ENCODE measurements at regions not wholly inside any gene's neighbourhood (a gene's known extent, or its start where the extent isn't known, plus 50 kb on each side); places are given as distances from the start of the nearest gene placed in this dataset.
A peak's percentile ranks its signal among the peaks of the same experiment; 100 is the strongest.
"Not testable (repeated sequence)": the region's sequence is repeated elsewhere in the genome, so short reads cannot be mapped to it uniquely, and the experiment has no call there.

DNA sequence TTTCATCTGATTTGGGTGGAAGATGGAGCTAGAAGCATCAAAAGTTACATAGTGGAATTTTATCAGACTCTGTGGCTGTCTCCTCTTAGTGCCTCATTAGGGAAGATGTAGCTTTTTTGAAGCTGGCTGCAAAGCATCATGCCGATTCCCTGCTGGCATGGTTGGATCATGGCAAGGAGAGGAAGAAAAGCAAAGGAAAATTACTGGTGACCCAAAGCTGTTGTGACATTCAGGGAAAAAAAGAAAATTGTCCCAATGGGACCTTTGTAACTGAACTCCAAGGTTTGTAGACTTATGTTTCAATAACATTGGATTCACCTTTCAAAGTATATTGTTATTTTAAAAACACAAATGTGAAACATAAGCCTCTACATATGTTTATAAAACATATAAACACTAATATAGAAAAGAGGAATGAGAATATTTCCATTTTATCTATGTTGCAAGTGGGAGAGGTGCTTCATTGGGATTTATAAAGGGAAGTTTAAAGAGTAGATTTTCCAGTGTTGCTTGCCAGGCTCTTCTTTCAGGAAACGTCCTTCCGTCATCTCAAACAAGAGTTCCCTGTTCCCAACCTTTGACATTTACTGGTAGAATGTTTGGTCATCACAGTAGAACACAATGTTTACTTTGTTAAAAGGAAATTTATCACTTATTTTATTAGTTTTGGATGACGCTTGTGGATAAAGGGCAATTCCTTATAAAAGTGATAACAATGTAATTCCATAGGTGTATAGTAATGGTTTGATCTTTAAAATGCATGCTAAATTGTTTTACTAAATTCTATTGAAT lies 190.1 kb upstream of the GPRIN3 start:
- H3K27me3 ChIP-seq, result no peaks in the 10 kb centered on the region
- H3K4me2 ChIP-seq, result no peak overlapping the region
- H4K20me1 ChIP-seq, result no peaks in the 10 kb centered on the region
- H3K4me3 ChIP-seq, result no peak overlapping the region
- no peaks in the 10 kb centered on the region for H3K36me3 ChIP-seq
- H3K9me3 ChIP-seq (replicated peaks in 1 of 11), result no peaks in the 10 kb centered on the region
- H3K4me1 ChIP-seq, result peaks cover 0 to 4% (median 0%) of the 10 kb centered on the region in 10 experiments; a peak in 3 of 20 replicates
- no peak overlapping the region for H3K9ac ChIP-seq
- TF ChIP-seq Cebpa-rat (IDR thresholded peaks at IDR 0.05), result no peak
- H3K27ac ChIP-seq, result no peak overlapping the region

DNA sequence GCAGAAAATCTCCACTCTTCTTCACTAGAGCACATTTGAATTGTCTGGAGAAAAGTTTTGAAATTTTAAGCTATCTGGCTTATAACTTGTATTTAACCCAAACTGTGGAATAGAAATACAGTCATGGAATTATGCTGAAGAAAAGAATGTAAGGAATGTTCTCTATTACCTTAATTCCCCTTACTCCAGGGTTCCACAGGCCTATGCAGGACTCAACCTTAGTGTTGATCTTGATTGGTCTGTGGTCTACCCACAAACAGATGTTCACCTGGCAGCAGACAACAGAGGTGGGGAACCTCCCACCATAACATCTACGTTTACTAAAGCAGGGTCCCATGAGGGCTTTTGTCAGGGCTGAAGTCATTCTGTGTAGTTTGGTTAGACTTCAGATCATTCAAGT lies 189.3 kb upstream of the GPRIN3 start:
- Histone ChIP-seq H3K9me3 (replicated peaks in 1 of 11) (no peaks in the 10 kb centered on the region), H3K4me3 (no peak overlapping the region), H4K20me1 (no peaks in the 10 kb centered on the region), H3K27ac (no peak overlapping the region), H3K27me3 (no peaks in the 10 kb centered on the region), H3K9ac (no peak overlapping the region), H3K4me1 (peaks cover 0 to 7% (median 0%) of the 10 kb centered on the region in 10 experiments; a peak in 3 of 20 replicates), H3K4me2 (no peak overlapping the region), H3K36me3 (no peaks in the 10 kb centered on the region)
- no peak for TF ChIP-seq Cebpa-rat (IDR thresholded peaks at IDR 0.05)

DNA sequence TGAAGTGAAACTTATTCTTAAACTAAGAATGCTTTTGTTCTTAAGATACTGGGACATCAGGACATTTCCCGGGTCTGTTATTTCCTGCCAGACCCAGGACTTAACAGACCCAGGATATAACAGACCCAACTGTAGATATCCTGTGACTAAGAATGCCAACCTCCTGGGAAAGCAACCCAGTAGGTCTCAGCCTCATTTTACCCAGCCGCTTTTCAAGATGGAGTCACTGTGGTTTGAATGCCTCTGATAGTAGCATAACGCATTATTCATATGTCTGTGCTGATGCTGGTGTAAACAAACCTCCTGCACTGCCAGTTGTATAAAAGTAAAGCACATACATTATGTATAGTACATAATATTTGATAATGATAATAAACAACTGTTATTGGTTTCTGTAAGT lies 185.8 kb upstream of the GPRIN3 start:
- H3K4me2 ChIP-seq, result no peak overlapping the region
- H3K27ac ChIP-seq, result no peak overlapping the region
- H3K4me3 ChIP-seq, result no peak overlapping the region
- H3K9ac ChIP-seq, result no peak overlapping the region
- TF ChIP-seq Cebpa-rat (IDR thresholded peaks at IDR 0.05), result no peak
- H3K27me3 ChIP-seq, result no peaks in the 10 kb centered on the region
- H3K36me3 ChIP-seq, result no peaks in the 10 kb centered on the region
- peaks cover 0 to 7% (median 0%) of the 10 kb centered on the region in 10 experiments; a peak in 3 of 20 replicates for H3K4me1 ChIP-seq
- H4K20me1 ChIP-seq, result no peaks in the 10 kb centered on the region
- peaks cover 0 to 12% (median 5%) of the 10 kb centered on the region in 11 experiments; a peak in 11 of 22 replicates for H3K9me3 ChIP-seq (replicated peaks in 1 of 11)

DNA sequence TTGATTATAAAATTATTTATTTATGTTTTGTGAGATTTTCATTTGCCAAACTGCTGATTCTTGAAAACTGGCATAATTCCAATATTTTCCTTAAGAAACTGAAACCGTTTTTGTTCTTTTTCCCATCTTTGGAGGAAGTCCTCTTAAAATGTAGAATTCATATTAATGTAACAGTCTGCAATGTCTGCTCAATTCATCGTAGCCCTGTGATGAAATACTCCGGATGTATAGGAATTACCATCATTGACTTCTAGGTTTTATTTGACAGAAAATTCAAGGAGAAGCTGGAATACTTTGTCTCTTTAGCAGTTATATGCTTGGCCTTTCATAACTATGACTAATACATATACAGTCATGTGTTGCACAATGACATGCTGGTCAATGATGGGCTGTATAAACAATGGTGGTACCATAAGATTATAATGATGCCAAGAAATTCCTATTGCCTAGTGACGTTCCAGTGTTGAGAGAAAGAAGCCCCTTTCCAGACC lies 185.0 kb upstream of the GPRIN3 start:
- TF ChIP-seq Cebpa-rat (IDR thresholded peaks at IDR 0.05), result no peak
- Histone ChIP-seq H3K36me3 (no peaks in the 10 kb centered on the region), H3K4me1 (peaks cover 0 to 7% (median 0%) of the 10 kb centered on the region in 10 experiments; a peak in 3 of 20 replicates), H3K9me3 (replicated peaks in 1 of 11) (peaks cover 0 to 12% (median 5%) of the 10 kb centered on the region in 11 experiments; a peak in 11 of 22 replicates), H3K27ac (no peak overlapping the region), H3K27me3 (no peaks in the 10 kb centered on the region), H4K20me1 (no peaks in the 10 kb centered on the region), H3K9ac (no peak overlapping the region), H3K4me3 (no peak overlapping the region), H3K4me2 (0 out of 22 replicates have a peak overlapping the region, but pooled peaks of 1 of the 11 experiments have one; percentile 22)

DNA sequence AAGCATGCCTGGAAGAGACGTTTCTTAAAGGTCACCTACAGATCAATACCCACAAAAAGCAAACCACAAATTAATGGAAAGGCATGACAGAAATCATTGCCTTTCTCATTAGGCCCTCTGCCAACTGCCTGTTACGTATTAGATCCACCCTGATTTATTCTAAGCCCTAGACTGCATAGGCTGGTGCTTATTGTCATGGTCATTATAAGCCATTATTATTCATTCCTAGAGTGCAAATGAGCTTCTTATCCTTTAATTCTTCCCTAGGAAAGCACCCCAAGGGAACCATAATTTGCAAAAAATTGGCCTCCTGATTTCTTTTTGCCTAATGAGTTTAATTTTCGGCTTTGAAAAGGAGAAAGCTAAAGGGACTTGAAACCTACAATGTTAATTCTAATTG lies 184.2 kb upstream of the GPRIN3 start:
- H3K4me3 ChIP-seq, result no peak overlapping the region
- no peak overlapping the region for H3K4me2 ChIP-seq
- no peaks in the 10 kb centered on the region for H3K27me3 ChIP-seq
- H3K36me3 ChIP-seq, result no peaks in the 10 kb centered on the region
- peaks cover 0 to 12% (median 5%) of the 10 kb centered on the region in 11 experiments; a peak in 11 of 22 replicates for H3K9me3 ChIP-seq (replicated peaks in 1 of 11)
- H3K9ac ChIP-seq, result no peak overlapping the region
- H4K20me1 ChIP-seq, result no peaks in the 10 kb centered on the region
- TF ChIP-seq Cebpa-rat (IDR thresholded peaks at IDR 0.05), result no peak
- peaks cover 0 to 7% (median 0%) of the 10 kb centered on the region in 10 experiments; a peak in 3 of 20 replicates for H3K4me1 ChIP-seq
- H3K27ac ChIP-seq, result no peak overlapping the region

DNA sequence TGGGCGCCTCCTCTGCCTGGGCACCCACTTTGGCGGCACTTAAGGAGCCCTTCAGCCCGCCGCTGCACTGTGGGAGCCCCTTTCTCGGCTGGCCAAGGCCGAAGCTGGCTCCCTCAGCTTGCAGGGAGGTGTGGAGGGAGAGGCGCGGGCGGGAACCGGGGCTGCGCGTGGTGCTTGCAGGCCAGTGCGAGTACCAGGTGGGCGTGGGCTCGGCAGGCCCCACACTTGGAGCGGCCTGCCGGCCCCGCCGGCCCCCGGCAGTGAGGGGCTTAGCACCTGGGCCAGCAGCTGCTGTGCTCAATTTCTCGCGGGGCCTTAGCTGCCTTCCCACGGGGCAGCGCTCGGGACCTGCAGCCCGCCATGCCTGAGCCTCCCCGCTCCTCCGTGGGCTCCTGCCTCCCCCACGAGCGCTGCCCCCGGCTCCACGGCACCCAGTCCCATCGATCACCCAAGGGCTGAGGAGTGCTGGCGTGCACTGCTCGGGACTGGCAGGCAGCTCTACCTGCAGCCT lies 182.4 kb upstream of the GPRIN3 start:
- not testable (repeated sequence) for H3K27me3 ChIP-seq, H3K4me3 ChIP-seq, H3K4me2 ChIP-seq, H3K36me3 ChIP-seq, H3K9ac ChIP-seq, H4K20me1 ChIP-seq, H3K27ac ChIP-seq, H3K4me1 ChIP-seq
- H3K9me3 ChIP-seq (replicated peaks in 1 of 11), result peaks cover 0 to 12% (median 5%) of the 10 kb centered on the region in 11 experiments; a peak in 11 of 22 replicates

DNA sequence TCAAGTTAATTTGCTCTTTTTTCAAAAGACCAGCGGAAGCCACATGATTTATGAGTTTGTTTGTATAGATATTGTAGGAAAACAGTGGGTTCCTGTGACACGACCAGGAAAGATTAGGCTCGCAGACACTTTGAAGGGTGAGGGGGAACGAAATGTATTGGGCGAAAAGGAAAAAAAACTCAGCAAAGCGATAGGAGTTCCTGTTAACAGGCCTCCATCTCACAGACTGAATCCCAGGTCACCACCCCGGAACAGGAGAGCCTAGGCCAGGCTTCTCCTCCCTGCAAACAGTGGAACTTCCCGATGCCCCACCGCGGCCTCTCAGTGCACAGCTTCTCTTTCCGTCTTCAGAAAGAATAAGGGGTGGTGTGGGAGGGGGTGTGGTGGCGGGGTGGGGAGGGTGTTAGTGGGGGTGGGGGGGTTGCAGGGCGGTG lies 181.8 kb upstream of the GPRIN3 start:
- H3K4me3 ChIP-seq, result no peak overlapping the region
- H4K20me1 ChIP-seq, result no peaks in the 10 kb centered on the region

DNA sequence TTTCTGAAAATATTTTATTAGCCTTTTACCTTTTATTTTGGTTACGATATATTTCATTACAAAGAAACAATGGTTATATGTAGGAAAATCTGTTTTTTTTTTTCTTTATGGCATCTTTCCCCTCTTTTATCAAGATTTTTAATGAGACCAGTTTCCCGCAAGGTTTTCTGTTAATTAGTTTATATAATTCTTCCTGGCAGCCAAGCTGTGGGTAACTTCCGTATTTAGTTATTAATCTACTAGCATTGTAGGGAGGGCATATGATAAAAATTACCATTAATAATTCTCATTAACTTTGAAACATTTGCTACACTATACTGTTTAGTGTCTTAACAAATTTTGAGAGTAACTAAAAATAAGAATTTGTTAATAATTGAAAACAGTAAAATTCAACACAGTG lies 181.1 kb upstream of the GPRIN3 start:
- no peak for TF ChIP-seq Cebpa-rat (IDR thresholded peaks at IDR 0.05)
- no peak overlapping the region for H3K4me2 ChIP-seq
- H3K9ac ChIP-seq, result no peak overlapping the region
- no peak overlapping the region for H3K27ac ChIP-seq
- no peak overlapping the region for H3K4me3 ChIP-seq
- H3K9me3 ChIP-seq (replicated peaks in 1 of 11), result peaks cover 0 to 12% (median 5%) of the 10 kb centered on the region in 11 experiments; a peak in 11 of 22 replicates
- H3K27me3 ChIP-seq, result no peaks in the 10 kb centered on the region
- H3K36me3 ChIP-seq, result no peaks in the 10 kb centered on the region
- peaks cover 0 to 7% (median 0%) of the 10 kb centered on the region in 10 experiments; a peak in 3 of 20 replicates for H3K4me1 ChIP-seq
- H4K20me1 ChIP-seq, result no peaks in the 10 kb centered on the region

More for the DNA sequence above, 181.8 kb upstream of the GPRIN3 start:
- peaks cover 0 to 12% (median 5%) of the 10 kb centered on the region in 11 experiments; a peak in 11 of 22 replicates for H3K9me3 ChIP-seq (replicated peaks in 1 of 11)
- no peaks in the 10 kb centered on the region for H3K36me3 ChIP-seq
- peaks cover 0 to 7% (median 0%) of the 10 kb centered on the region in 10 experiments; a peak in 3 of 20 replicates for H3K4me1 ChIP-seq
- no peak for TF ChIP-seq Cebpa-rat (IDR thresholded peaks at IDR 0.05)
- no peak overlapping the region for H3K4me2 ChIP-seq
- H3K27me3 ChIP-seq, result no peaks in the 10 kb centered on the region
- no peak overlapping the region for H3K9ac ChIP-seq
- no peak overlapping the region for H3K27ac ChIP-seq

DNA sequence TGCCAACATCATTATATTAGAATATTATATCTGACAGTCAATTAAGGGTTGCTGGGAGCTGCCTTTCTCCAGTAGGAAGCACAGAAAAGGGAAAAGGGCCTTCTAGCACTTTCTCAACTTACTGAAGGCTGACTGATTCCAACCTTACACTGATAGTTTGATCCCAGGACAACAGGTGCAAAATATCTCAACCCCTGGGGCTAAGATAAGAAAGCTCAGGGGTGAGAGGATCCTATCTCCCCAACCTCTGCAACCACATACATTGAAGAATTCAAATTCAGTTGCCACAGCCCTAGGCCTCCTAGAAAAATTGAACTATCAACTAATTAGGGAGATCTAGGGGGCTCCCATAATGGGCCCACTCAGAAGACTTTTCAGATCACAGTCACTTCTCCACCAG lies 179.1 kb upstream of the GPRIN3 start:
- no peaks in the 10 kb centered on the region for H3K36me3 ChIP-seq
- H3K4me2 ChIP-seq, result no peak overlapping the region
- TF ChIP-seq Cebpa-rat (IDR thresholded peaks at IDR 0.05), result no peak
- no peak overlapping the region for H3K4me3 ChIP-seq
- H3K27me3 ChIP-seq, result no peaks in the 10 kb centered on the region
- H3K27ac ChIP-seq, result no peak overlapping the region
- no peaks in the 10 kb centered on the region for H4K20me1 ChIP-seq
- no peaks in the 10 kb centered on the region for H3K4me1 ChIP-seq
- H3K9ac ChIP-seq, result no peak overlapping the region
- H3K9me3 ChIP-seq (replicated peaks in 1 of 11), result peaks cover 0 to 12% (median 5%) of the 10 kb centered on the region in 11 experiments; a peak in 11 of 22 replicates
